Karpas-422 (cell line): ENCODE measurements at regions not wholly inside any gene's neighbourhood (a gene's known extent, or its start where the extent isn't known, plus 50 kb on each side); places are given as distances from the start of the nearest gene placed in this dataset.

Experiments used
- DNase-seq: peaks from one replicate; pipeline ENCODE4 v3.0.0-alpha.2; 2015
- H2AFZ ChIP-seq: fragments of 200-600 bp; sonication (generic); 2 replicates; pipeline ENCODE4 v1.6.1; 2014; ENCODE audit warnings: antibody characterized with exemption, low read length, mixed read lengths
- H3K27ac ChIP-seq: fragments of 200-600 bp; sonication (generic); 2 replicates; pipeline ENCODE4 v1.5.1; 2014; ENCODE audit warnings: mild to moderate bottlenecking, low read length, moderate library complexity
- H3K27me3 ChIP-seq: fragments of 200-600 bp; sonication (generic); 2 replicates; pipeline ENCODE4 v1.6.1; 2014; ENCODE audit warnings: low read length, mixed read lengths
- H3K36me3 ChIP-seq: fragments of 200-600 bp; sonication (generic); 2 replicates; pipeline ENCODE4 v1.6.1; 2014; ENCODE audit warnings: low read length, mixed read lengths; ENCODE audit not compliant: insufficient read depth
- H3K4me1 ChIP-seq: fragments of 200-600 bp; sonication (generic); 2 replicates; pipeline ENCODE4 v1.6.1; 2014; ENCODE audit warnings: mild to moderate bottlenecking, low read length, mixed read lengths
- H3K4me2 ChIP-seq: fragments of 200-600 bp; sonication (generic); 2 replicates; pipeline ENCODE4 v1.6.1; 2014; ENCODE audit warnings: low read length, low read depth, mild to moderate bottlenecking; ENCODE audit not compliant: poor library complexity, severe bottlenecking
- H3K4me3 ChIP-seq: fragments of 200-600 bp; sonication (generic); 2 replicates; pipeline ENCODE4 v1.5.1; 2014; ENCODE audit warnings: mild to moderate bottlenecking, antibody characterized with exemption, low read length, mixed read lengths
- H3K79me2 ChIP-seq: fragments of 200-600 bp; sonication (generic); 2 replicates; pipeline ENCODE4 v1.6.1; 2014; ENCODE audit warnings: mild to moderate bottlenecking, low read length, mixed read lengths
- H3K9ac ChIP-seq: fragments of 200-600 bp; sonication (generic); 2 replicates; pipeline ENCODE4 v1.6.0; 2014; ENCODE audit warnings: low read length
- H3K9me2 ChIP-seq: fragments of 200-600 bp; sonication (generic), shearing (Covaris generic); replicated peaks from 2 replicates; pipeline ENCODE4 v1.6.0; 2014; ENCODE audit warnings: mild to moderate bottlenecking, low read length, moderate library complexity; ENCODE audit not compliant: insufficient read depth
- H3K9me3 ChIP-seq: fragments of 300-700, 200-600 bp; sonication (generic); 2 replicates; pipeline ENCODE4 v1.6.1; 2014; ENCODE audit warnings: low read length, mixed read lengths
- H4K20me1 ChIP-seq: fragments of 200-600 bp; sonication (generic); 2 replicates; pipeline ENCODE4 v1.6.1; 2014; ENCODE audit warnings: mild to moderate bottlenecking, antibody characterized with exemption, low read length, low read depth; ENCODE audit not compliant: insufficient read depth

DNA sequence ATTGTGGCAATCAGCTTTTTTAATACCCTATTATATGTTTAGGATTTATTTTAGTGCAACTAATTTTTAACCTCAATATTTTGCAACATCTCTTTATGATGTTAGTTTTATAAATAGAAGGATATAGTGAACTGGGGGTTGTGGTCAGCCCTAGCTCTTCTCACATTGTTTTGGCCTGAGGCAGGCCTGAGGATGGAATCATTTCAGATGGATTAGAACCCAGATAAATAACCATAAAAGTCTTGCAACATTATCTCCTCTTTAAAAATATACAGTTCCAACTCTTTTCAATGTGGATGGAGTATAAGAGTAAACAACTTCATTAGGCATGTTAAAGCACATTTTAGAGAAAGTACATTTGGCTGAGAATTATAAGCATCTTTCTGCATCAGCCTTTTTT lies 522.7 kb downstream of the NR2F1-AS1 start:
- H3K4me1 ChIP-seq = no peaks in the 10 kb centered on the region
- H3K27me3 ChIP-seq = no peaks in the 10 kb centered on the region
- no peak overlapping the region for H3K4me3 ChIP-seq
- no peak overlapping the region for H2AFZ ChIP-seq
- no peak for DNase-seq
- H3K79me2 ChIP-seq = no peaks in the 10 kb centered on the region
- H3K9me3 ChIP-seq = 0 out of 2 replicates have a peak, but pooled peaks cover 3% of the 10 kb centered on the region
- no peaks in the 10 kb centered on the region for H3K9me2 ChIP-seq
- H3K27ac ChIP-seq = no peak overlapping the region
- H3K36me3 ChIP-seq = no peaks in the 10 kb centered on the region
- no peaks in the 10 kb centered on the region for H4K20me1 ChIP-seq
- H3K9ac ChIP-seq = no peak overlapping the region
- no peak overlapping the region for H3K4me2 ChIP-seq

DNA sequence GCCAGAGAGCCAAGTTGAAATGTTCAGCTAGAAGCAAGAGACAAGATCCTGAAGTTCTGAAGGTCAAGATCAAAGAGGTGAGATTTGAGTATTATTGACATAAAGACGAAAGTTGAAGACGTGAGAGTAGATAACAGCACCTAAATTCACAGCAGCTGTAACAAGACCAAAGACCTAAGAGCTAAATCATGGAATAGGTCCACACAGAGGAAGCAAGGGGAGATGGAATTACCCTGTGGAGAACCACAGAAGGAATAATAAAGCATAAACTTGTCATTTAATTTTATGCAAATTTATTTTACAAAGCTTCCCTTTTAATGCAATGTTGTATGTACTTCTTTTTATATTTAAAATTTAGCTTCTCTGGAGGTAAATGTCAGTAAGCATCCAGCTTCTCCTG lies 523.7 kb downstream of the NR2F1-AS1 start:
- H3K27ac ChIP-seq = no peak overlapping the region
- H3K9me2 ChIP-seq = no peaks in the 10 kb centered on the region
- 0 out of 2 replicates have a peak, but pooled peaks cover 3% of the 10 kb centered on the region for H3K9me3 ChIP-seq
- H3K4me2 ChIP-seq = no peak overlapping the region
- H3K9ac ChIP-seq = no peak overlapping the region
- H3K79me2 ChIP-seq = no peaks in the 10 kb centered on the region
- no peaks in the 10 kb centered on the region for H3K27me3 ChIP-seq
- H2AFZ ChIP-seq = no peak overlapping the region
- no peak for DNase-seq
- no peaks in the 10 kb centered on the region for H4K20me1 ChIP-seq
- H3K4me1 ChIP-seq = no peaks in the 10 kb centered on the region
- H3K36me3 ChIP-seq = no peaks in the 10 kb centered on the region
- H3K4me3 ChIP-seq = no peak overlapping the region

DNA sequence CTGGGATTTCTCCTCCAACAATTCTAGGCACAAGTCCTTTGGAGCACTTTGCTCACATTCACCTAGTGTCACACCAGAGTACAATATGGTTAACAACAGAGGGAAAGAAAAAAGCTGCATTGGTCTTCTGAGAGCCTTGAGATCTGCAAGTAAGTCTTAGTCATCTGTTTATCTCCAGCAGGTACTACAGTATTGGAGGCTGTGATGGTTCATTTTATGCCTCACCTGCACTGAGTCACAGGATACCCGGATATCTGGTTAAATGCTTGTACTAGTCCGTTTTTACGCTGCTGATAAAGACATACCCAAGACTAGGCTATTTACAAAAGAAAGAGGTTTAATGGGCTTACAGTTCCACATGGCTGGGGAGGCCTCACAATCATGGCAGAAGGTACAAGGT lies 525.0 kb downstream of the NR2F1-AS1 start:
- H3K4me3 ChIP-seq = no peak overlapping the region

DNA sequence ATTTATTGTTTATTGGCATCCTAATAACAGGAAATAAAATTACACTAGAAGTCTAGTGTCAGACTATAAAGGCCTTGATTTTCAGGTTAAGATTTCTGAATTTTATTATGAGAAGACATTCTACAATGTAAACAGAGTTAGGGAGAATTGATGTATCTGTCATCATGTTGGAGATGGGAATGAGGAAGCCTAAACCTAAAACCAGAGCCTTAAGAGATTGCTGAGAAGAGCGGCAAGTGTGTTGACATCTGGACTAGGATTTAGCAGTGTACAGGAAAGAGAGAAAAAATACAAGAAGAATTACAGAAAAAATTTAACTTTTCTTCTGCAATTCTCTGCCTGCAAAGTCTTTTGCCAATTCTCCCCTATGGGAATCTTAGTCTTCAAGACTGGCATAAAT lies 525.5 kb downstream of the NR2F1-AS1 start:
- no peak overlapping the region for H3K4me3 ChIP-seq
- H2AFZ ChIP-seq = no peak overlapping the region
- H3K27me3 ChIP-seq = no peaks in the 10 kb centered on the region
- DNase-seq = no peak
- H3K9me2 ChIP-seq = no peaks in the 10 kb centered on the region
- H3K79me2 ChIP-seq = no peaks in the 10 kb centered on the region
- H3K4me2 ChIP-seq = no peak overlapping the region
- H3K9me3 ChIP-seq = 0 out of 2 replicates have a peak, but pooled peaks cover 3% of the 10 kb centered on the region
- H3K4me1 ChIP-seq = no peaks in the 10 kb centered on the region
- no peaks in the 10 kb centered on the region for H3K36me3 ChIP-seq
- H4K20me1 ChIP-seq = no peaks in the 10 kb centered on the region
- H3K9ac ChIP-seq = no peak overlapping the region
- H3K27ac ChIP-seq = no peak overlapping the region

More for the DNA sequence above, 525.0 kb downstream of the NR2F1-AS1 start:
- H3K9me2 ChIP-seq = no peaks in the 10 kb centered on the region
- H3K27me3 ChIP-seq = no peaks in the 10 kb centered on the region
- no peaks in the 10 kb centered on the region for H4K20me1 ChIP-seq
- DNase-seq = no peak
- 0 out of 2 replicates have a peak, but pooled peaks cover 3% of the 10 kb centered on the region for H3K9me3 ChIP-seq
- no peak overlapping the region for H3K9ac ChIP-seq
- no peak overlapping the region for H2AFZ ChIP-seq
- no peak overlapping the region for H3K27ac ChIP-seq
- H3K79me2 ChIP-seq = no peaks in the 10 kb centered on the region
- no peaks in the 10 kb centered on the region for H3K36me3 ChIP-seq
- no peak overlapping the region for H3K4me2 ChIP-seq
- H3K4me1 ChIP-seq = no peaks in the 10 kb centered on the region

DNA sequence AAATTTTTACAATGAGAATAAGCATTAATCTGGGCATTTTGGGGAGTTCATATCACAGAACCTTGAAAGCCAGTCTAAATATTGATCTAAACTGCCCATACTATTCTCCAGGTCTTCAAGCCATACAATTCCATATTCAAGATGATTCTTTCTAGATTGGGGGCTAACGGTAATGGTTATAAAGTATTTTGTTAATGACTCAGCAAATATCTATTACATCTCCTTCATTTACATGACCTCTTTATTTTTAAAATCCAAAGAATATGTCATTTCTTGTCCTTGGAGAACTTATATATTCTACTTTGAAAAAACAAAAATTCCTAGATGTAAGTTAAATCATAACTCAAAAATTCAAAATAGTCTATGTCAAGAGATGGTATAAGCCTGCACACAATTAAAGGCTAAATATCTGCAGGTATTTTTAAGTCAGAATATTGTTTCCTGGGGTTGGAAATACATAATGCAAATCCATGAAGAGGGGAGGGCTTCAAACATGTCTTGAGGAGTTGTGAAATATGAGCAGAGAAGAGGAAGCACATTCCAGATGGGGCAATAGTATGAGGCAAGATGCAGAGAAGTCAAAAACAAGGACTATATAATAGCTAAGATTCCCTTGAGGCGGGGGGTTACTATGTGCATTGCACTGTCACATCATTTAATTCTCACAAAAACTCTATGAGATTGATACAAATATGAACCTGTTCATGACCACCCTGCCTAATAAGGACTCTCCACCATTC lies 526.4 kb downstream of the NR2F1-AS1 start:
- Histone ChIP-seq H3K9ac (no peak overlapping the region), H3K4me3 (no peak overlapping the region), H3K4me1 (no peaks in the 10 kb centered on the region), H3K36me3 (no peaks in the 10 kb centered on the region), H2AFZ (no peak overlapping the region), H3K27ac (no peak overlapping the region), H3K9me3 (0 out of 2 replicates have a peak, but pooled peaks cover 3% of the 10 kb centered on the region), H3K27me3 (no peaks in the 10 kb centered on the region), H4K20me1 (no peaks in the 10 kb centered on the region), H3K4me2 (no peak overlapping the region), H3K79me2 (no peaks in the 10 kb centered on the region), H3K9me2 (no peaks in the 10 kb centered on the region)
- no peak for DNase-seq

DNA sequence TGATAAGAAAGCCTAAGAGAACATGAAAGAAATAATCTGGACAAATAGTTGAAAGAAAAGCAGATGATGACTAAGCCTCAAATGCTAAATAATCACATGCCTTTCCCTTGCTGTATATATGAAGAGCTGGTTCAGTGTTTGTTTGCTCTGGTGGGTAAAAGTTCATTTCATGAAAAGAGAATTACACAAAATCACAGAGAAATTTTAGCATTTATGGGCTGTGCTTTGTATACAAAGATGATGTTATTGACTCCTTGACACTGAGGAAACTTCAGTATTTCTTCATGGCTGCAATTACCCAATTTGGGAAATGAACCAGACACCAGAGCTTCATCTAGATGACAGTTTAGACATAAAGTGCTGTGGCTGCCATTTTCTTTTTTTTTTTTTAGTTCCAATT lies 527.2 kb downstream of the NR2F1-AS1 start:
- Histone ChIP-seq H3K27me3 (no peaks in the 10 kb centered on the region), H3K4me3 (no peak overlapping the region), H3K4me2 (no peak overlapping the region), H3K36me3 (no peaks in the 10 kb centered on the region), H3K27ac (no peak overlapping the region), H3K9me2 (no peaks in the 10 kb centered on the region), H3K9ac (no peak overlapping the region), H3K9me3 (0 out of 2 replicates have a peak, but pooled peaks cover 3% of the 10 kb centered on the region), H3K79me2 (no peaks in the 10 kb centered on the region), H3K4me1 (no peaks in the 10 kb centered on the region), H2AFZ (no peak overlapping the region), H4K20me1 (no peaks in the 10 kb centered on the region)
- DNase-seq = no peak

DNA sequence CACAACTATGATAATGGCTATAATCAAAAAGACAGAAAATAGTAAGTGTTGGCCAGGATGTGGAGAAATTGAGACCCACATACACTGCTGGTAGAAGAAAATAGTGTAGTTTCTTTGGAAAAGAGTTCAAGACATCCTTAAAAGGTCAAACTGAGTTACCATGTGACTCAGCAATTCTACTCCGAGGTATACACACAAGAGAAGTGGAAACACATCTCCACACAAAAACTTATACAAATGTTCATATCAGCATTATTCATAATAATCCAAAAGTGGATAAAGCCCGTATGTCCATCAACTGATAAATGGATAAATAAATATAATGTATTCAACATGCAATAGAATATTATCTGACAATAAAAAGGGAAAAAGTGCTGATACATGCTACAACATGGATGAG lies 532.2 kb downstream of the NR2F1-AS1 start:
- Histone ChIP-seq H4K20me1 (no peaks in the 10 kb centered on the region), H3K9ac (no peak overlapping the region), H2AFZ (no peak overlapping the region), H3K4me1 (no peaks in the 10 kb centered on the region), H3K36me3 (no peaks in the 10 kb centered on the region), H3K4me3 (no peak overlapping the region), H3K9me3 (0 out of 2 replicates have a peak, but pooled peaks cover 3% of the 10 kb centered on the region), H3K4me2 (no peak overlapping the region), H3K9me2 (no peaks in the 10 kb centered on the region), H3K27ac (no peak overlapping the region), H3K27me3 (no peaks in the 10 kb centered on the region), H3K79me2 (no peaks in the 10 kb centered on the region)
- DNase-seq = no peak

DNA sequence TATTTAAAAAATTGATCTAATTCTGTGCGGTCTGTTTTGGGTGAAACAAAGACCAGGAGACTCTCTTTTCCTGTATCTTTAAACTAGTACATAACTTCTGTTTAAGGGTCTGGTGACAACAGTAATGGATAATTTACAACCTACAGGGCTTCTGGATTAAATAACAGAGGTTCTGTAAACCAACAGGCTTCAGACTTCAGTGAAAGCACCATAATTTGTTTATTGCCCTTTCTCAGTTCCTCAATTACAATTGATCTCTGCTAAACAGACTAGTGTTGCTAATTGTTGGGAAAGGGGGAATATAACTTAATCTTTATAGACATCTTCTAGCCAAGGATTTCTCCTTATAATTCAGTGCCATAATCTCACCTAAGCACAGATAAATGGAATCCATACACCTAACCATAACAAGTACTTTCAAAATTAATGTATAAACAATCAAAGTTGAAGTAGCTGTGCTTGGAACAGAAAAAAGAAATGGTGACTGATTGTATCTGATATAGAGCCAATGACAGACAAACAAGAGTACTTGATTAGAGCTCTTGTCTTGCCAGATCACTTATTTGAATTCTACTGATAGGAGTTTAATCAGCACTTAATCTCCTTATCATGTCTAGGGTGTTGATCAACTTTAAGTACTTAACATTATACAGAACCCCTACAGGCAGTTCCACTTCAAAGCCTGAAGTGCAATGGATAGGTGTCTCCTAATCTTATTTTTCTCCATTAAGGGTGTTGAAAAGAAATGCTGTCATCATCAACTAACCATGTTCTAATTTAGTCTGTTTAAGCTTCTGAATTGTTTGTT lies 536.0 kb downstream of the NR2F1-AS1 start:
- no peak overlapping the region for H2AFZ ChIP-seq
- H3K4me2 ChIP-seq = no peak overlapping the region
- no peak overlapping the region for H3K9ac ChIP-seq
- no peaks in the 10 kb centered on the region for H3K36me3 ChIP-seq
- H3K27ac ChIP-seq = no peak overlapping the region
- H3K27me3 ChIP-seq = no peaks in the 10 kb centered on the region
- no peaks in the 10 kb centered on the region for H3K9me2 ChIP-seq
- no peaks in the 10 kb centered on the region for H3K4me1 ChIP-seq
- DNase-seq = no peak
- no peaks in the 10 kb centered on the region for H3K79me2 ChIP-seq
- H4K20me1 ChIP-seq = no peaks in the 10 kb centered on the region
- H3K9me3 ChIP-seq = 0 out of 2 replicates have a peak, but pooled peaks cover 3% of the 10 kb centered on the region
- H3K4me3 ChIP-seq = no peak overlapping the region
